NCI-H2227 (cell line): ENCODE measurements at regions not wholly inside any gene's neighbourhood (a gene's known extent, or its start where the extent isn't known, plus 50 kb on each side); places are given as distances from the start of the nearest gene placed in this dataset.
"Not testable (repeated sequence)": the region's sequence is repeated elsewhere in the genome, so short reads cannot be mapped to it uniquely, and the experiment has no call there.

Experiments used
- DNase-seq: peaks from one replicate; lab custom pipeline; 2025; ENCODE audit not compliant: unreplicated experiment; lab: John Stamatoyannopoulos, UW

DNA sequence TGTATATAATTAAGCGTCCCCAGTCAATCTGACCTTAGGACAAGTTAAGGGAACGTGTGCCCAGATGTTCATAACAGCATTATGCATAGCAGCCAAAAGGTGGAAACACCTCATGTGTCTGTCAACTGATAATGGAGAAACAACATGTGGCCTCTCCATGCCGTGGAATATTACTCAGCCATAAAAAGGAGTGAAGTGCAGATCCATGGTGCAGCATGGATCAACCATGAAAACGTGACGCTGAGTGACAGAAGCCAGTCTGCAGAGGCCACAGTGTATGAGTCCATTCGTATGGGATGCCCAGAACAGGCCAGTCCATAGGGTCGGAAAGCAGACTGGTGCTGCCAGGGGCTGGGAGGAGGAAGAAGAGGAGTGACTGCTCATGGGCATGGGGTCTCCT is 161.0 kb upstream of the CIBAR2 start:
- DNase-seq = no peak

DNA sequence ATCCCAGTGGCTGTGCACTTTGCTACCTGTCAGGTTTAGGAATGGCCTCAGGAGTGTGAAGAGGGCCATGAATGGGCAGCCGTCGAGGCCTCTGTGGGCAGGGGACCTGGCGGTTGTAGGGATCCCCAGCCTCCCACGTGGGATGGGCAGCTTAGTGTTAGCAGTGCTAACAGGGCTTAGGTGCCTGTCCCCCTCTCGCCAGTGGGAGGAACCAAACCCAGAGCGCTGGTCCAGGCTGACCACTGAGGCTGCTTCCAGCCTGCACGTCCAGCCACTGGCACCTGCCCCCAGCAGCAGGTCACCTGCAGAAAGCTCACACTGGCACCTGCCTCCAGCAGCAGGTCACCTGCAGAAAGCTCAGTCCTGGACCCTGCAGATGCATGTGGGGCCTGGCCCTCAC is 162.2 kb upstream of the CIBAR2 start:
- no peak for DNase-seq

DNA sequence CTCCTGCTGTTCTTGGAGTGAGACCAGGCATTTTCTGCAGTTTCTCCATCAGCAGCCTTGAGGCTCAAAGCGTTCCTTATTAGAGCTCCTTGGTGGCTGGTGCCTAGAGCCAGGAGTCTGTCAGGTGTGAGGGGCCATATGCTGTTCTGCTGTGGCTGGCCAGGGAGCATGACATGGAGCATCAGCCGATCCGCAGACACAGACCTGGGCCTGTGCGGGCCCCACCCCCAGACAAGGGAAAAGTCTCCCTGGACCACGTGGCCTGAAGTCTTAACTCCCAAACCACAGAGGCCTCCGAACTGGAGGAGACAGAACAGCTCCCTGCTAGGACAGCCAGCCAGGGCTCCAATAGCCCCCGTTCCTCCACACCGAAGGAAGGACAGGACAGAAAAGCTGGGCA is 162.7 kb upstream of the CIBAR2 start:
- no peak for DNase-seq

DNA sequence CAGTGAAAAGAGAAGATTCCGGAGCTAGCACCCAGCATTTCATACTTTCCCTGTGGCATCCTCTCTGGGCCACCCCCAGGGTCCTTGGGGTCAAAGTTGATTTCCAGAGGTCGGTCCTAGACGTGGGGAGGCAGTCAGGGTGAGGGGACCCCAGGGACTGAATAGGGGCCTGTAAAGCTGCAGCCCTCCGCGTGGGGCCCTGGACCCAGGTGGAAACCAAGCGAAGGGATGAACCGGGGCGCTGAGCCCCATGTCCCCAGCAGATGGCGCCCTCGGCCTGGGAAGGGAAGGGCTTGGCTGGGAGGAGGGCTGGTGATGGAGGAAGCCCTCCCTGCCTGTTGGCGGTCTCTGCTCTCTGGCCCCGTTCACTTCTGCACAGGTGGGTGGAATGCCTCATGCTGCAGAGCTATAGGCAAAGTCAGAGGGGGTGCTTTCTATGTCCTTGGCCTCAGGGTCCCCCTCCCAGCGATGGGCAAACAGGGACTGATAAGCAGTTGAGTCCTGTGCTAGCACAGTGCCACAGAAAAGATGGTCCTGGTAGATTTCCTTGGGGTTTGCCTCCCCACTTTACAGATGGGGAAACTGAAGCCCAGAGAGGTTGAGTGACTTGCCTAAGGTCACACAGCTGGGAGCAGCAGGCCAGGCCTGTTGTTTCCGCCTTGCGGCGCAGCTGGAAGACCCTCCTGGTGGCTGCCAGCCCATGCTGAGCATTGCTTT is 163.4 kb upstream of the CIBAR2 start:
- peak; percentile 77 for DNase-seq

DNA sequence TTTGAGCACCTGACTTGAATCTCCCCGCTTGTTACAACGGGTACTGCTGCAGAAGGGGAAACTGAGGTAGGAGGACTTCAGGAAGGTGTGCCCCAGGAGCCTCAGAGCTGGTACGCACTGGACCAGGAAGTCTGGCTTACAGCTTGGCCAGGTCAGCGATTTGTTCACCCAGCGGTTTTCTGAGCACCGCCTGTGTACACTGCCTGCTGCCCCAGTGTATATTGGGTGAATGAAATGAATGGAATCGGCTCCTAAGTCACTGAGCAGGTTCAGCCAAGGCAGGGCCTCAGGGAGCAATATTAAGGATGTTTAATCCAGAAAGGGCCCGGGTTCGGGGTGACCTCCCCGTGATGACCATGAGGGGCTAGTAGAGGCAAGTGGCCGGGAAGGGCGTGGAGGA is 164.0 kb upstream of the CIBAR2 start:
- no peak for DNase-seq

DNA sequence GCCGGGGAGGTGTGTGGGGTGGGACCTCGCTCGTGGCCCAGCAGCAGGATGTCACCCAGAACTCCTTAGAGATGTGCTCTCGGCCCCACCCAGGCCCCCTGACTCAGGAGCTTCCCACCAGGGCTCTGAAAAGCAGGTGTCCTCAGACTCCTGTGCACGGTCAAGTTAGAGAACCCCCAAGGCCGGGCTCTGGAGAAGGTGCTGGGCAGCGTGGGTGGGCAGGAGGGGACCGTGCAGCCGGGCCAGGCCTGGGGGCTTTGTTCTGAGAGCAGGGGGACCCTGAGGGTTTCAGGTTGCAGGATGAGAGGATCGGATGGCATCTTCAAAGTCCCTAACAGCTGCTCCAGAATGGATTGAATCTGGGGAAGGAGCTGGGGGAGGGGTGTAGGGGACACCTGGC is 164.4 kb upstream of the CIBAR2 start:
- DNase-seq = no peak

DNA sequence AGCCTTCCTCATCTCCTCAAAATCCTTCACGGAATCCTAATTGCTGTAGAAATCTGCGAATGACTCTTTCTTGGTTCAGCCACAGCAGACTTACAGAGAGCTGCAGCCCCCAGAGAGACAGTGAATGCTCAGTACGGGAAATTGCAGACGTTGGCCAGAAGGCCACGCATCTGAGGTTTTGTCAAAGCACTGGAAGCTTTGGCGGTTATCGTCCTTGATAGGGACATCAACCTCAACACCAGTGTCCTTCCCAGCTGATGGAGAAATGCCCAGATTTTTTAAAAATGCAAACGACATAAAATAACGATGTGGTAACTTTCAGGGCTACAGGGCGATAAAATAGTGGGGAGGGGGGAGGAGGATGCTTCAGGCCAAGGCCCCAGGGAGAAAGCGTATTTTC is 166.6 kb upstream of the CIBAR2 start:
- DNase-seq = no peak

DNA sequence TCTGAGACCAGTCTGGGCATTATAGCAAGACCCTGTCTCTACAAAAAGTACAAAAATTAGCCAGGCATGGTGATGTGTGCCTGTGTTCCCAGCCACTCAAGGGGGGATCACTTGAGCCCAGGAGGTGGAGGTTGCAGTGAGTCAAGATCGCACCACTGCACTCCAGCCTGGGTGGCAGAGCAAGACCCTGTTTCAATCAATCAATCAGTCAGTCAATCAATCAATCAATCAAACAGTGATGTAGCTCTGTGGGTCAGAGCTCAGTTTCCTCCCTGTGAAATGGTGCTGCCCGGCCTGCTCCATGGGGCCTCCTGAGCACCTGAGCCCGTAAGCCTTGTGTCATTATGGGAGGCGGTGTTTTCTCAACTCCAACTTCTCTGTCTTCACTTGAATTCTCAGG is 167.1 kb upstream of the CIBAR2 start:
- no peak for DNase-seq

DNA sequence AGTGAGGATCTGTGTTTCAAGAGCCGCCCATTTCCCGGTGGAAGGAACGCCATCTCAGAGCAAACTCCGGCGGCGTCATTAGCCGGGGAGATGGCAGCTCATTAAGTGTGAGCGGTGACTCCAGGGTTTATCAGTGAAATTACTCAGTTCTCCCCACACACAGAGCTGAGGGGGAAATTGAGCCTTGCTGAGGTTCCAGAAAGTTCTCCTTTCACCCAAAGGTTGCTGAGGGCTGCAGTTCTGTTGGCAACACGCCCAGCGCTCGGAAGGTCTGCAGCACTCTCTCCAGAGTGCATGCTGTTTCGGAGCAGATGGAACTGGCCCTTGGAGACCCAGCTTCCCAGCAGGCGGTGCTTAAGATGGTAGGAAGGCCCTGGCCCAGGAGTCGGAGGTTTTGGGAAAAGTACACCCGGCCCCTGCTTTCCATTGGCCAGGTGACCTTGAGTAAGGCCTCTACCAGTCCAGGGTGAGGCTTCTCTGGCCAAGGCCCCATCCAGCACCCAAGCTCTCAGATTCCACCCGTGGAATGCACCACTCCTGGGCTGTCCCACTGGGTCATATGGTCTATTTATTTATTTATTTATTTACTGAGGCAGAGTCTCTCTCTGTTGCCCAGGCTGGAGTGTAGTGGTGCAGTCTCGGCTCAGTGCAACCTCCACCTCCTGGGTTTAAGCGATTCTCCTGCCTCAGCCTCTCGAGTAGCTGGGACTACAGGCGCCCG is 167.7 kb upstream of the CIBAR2 start:
- DNase-seq = peak; percentile 56

DNA sequence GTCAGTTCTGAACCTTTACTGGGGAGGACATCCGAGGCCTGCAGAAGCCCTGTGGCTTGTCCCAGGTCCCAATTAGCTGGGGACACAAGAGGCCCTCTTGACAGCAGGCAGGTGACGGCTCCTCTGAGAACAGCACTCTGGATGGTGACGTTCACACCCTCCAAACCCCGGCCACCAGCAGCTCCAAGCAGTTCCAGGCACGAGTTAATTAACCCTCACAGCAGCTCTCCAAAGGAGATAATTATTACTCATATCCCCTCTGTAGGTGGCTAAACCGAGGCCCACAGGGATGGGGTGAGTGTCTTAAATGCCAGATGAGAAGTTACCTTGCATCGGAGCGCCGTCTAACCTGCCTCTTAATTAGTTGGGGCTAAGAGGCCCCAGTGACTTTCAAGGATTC is 168.9 kb upstream of the CIBAR2 start:
- DNase-seq = peak; percentile 23

DNA sequence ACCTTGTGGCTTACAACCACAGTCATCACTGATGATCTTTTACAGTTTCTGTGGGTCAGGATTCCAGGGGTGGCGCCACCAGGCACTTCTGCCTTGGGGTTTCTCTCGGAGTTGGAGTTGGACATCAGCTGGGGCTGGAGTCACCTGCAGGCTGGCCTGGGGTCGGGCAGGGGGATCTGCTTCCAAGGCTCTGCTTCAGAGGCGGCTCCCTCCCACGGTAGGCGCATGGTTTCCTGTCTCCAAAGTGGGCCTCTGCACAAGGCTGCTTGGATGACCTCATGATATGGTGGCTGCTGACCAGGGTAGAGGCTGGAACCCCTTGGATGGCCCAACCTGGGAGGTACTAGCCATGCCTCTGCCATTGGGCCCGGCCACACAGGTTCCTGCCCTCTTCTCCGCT is 170.6 kb upstream of the CIBAR2 start:
- DNase-seq = no peak

DNA sequence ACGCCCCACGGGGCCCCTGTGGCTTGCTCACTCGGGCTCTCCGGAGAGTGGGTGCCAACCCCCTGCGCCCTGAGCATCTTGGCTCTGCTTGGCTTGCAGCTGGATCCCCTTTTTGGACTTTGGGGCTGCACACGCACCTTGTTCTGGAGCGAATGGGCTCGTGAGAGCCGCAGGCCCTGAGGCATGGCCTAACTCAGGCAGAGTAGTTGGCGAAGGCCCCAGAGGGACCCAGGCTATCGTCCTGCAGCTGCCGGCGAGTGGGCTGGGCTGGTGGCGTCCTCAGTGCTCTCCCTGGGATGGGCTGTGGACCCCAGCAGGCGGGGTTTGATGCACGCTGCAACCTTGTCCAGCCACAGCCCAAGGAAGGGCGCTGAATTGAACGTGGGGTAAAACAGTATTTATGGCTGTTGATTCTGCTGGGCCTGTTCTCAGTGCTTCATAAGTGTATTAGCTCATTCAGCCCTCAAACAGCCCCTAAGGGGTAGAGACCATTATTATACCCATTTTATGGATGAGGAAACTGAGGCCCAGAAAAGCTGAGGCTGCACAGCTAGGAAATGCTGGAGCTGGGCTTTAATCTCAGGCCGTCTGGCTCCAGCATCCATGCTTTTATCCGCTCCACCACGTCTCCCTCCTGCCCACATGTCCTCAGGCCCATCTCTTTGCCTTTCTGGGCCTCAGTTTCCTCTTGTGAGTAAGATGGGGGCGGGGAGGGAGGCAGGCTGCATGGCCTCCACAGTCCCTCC is 171.2 kb upstream of the CIBAR2 start:
- DNase-seq = no peak

DNA sequence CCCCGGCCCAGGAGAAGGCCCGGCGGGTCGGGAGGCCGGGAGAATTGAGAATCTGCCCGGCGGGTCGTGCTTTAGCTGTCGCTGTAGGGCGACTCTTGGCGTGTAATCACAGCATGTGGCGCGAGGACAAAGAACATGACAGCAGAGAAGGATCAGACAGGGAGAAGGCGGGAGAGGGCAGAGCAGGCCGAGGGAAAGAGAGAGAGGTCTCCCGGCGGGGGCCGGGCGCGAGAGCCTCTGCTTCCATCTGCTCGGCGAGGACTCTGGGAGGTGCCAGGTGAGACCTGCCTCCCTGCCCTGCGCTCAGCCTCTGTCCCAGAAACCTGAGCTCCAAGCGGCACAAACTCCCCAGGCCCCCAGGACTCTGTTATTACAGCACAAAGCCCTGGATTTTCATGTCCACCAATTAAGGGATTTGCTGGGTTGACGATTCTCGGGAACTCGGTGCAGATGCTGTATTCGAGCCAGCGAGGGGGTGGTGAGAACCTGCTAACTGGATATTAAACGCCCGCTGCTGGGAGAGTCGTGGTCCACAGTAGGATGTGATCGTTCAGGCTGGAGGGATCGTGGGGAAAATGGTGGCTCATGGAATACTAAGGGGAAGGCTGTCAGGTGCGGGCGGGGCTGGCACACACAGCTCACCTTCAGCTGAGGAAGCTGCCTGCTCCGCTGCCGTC is 172.0 kb upstream of the CIBAR2 start:
- peak; percentile 78 for DNase-seq

DNA sequence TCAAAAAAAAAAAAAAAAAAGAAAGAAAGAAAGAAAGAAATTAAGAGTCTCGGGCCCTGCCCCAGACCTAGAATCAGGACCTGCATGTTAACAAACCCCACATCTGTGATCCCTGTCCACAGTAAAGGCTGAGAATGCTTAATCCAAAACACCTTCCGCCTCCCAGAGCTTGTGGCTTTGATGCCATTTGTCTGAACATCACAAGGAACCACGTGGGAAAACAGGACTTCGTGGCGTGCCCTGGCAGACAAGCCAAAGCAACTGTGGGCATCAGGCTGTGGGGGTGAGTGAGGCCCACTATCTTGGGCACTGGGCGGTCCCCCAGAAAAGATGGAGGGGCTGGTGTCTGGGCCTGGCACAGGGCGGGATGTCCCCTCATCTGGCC is 173.4 kb upstream of the CIBAR2 start:
- DNase-seq = no peak

DNA sequence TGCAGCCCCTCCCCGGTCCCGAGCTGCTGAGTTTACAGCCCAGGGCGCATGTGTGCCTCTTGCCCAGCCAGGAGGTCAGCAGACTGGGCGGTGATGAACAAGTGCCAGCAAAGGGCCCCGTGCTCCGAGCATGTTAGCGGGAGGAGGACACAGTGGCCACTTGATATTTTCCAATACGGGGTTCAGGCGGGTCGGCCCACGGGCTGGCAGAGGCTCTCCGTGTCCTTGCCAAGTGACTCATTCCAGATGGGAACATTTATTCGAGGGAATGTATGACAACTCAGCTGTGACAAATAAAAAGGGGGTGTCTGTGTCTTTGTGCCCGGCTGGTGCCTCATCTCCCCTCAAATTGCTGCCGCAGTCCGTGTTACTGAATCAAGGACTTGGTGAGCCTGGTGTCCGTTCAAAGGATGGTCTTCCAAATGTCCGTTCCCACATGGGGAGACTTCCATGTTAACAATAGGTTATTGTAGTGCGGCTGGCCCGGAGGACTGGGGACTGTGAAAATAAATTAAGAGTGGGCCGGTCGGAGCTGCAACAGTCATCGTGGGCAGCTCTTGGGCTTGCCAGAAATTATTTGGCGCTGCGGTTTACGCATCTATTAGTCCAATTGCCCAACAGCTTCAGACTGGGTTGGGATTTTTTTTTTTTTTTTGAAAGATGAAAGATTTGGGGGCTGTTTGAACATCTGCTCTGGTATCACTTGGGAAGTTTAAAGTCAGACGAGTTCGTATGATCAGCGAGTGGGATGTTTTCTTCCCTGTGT is 174.0 kb upstream of the CIBAR2 start:
- no peak for DNase-seq

DNA sequence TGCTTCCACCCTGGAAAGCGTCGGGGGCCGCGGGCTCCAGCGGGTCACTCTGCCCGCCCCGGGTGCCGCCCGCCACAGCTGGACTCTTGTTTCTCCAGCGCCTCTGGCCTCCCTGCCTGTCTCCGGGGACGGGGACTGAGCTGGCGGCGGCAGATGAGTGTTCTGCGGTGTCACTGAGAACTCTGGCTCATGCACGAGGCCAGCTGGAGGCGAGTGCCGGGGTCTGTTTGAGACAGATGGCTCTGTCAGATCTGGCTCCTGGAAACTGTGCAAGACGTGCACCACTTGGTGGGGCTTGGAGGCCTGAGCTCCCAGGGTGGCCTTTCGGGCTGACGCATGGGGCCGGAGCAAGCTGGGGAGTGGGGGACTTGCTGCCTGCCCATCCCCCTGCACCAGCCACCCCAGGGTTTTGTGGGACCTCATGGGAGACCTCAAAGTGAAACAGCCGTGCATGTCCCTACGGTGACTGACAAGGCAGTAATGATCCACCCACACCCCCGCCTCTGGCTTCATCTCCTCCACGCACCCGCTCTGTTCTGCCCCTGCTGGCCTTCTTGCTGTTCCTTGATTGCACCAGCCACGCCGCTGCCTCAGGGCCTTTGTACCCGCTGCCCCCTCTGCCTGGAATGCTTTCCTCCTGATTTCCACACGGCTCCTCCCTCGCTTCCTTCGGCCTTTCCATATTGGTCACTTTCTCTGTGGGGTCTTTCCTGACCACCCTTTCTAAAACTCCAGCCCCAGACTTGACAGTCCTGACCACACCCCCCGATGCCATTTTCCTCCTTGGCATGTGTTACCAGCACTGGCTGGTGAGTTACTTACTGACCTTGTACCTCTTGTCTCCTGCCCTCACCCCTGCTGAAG is 174.9 kb upstream of the CIBAR2 start:
- DNase-seq = peak; percentile 40

DNA sequence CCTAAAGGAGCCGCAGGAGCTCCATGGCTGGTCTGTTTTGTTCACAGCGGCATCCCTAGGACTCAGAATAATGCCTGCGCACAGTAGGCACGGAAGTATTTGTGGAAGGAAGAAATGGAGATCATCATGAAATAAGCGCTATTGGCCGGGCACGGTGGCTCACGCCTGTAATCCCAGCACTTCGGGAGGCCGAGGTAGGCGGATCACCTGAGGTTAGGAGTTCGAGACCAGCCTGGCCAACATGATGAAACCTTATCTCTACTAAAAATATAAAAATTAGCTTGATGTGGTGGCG is 175.5 kb upstream of the CIBAR2 start:
- not testable (repeated sequence) for DNase-seq

DNA sequence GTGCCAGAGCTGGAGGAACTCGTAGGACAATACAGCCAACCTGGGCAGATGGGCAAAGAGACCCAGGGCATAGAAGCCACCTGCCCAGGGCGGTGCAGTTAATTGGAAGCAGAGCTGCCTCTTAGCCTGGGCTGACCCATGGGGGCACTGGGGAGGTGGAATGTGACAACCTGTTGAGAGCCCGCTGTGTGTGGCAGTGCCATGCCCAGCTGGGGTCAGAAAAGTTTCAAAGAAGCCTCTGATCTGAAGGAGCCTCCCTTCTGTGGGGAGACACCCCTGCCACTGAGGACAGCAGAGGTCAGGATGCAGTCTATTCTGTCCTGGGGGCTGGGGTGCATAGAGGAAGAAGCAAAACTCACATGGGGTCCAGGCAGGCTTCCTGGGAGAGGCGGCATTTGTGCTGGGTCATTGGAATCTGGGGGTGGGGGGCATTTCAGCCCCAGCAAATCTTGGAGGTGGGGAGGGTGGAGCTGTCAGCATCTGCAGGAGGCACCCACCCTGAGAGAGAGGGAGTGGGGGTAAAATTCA is 176.1 kb upstream of the CIBAR2 start:
- DNase-seq = no peak

DNA sequence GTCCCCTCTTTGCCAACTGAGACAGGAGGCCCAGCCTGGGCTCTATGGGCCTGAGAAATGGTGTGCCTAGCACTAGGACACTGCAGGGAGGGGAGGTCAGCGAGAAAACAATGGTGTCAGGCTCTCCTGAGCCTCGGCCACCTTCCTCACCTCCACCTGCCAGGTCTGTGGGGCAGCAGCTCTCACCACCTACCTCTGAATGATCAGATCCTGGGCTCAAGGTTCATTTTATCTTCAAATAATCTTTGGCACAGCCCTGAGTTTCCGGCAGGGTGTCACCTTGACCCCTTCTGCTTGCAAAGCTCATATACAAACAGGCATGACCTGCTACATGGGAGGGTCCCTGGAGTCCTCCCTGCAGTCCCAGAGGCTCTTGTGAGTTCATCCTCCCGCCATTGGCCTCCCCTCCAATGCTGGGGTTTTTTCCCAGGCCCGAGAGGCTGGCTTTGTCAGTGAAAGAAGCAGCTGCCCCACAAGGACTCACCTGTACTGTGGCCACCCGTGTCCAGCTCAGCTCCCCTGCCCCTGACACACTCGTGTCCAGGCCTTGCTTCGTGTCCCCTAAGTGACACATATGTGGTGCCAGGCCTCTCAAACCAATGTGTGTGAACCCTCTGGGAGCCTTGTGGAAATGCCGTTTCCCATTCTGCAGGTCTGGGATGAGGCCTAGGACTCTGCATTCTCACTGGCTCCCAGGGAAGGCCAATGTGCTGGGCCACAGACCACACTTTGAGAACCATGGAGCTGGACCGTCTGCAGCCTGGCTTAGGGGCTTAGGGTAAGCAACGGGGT is 176.8 kb upstream of the CIBAR2 start:
- DNase-seq = no peak
